ENCODE measurements at regions not wholly inside any gene's neighbourhood (a gene's known extent, or its start where the extent isn't known, plus 50 kb on each side); places are given as distances from the start of the nearest gene placed in this dataset.

- H3K36me3 ChIP-seq (replicated peaks in 1 of 2; ENCODE audit: control insufficient read depth in 1 of 2, insufficient read depth in 2 of 2, low read length in 2 of 2) = no peaks in the 10 kb centered on the region
- H3K27ac ChIP-seq (ENCODE audit: low read depth in 1 of 2, low read length in 2 of 2) = no peak overlapping the region
- Mint-ChIP-seq H3K36me3 (no peaks in the 10 kb centered on the region), H3K9me3 (peaks cover 0 to 2% (median 0%) of the 10 kb centered on the region in 7 donors), H3K27ac (no peak overlapping the region), H3K27me3 (ENCODE audit: low read depth in 3 of 3) (peaks cover 0 to 7% (median 2%) of the 10 kb centered on the region in 3 donors), H3K4me3 (no peak overlapping the region), H3K4me1 (no peaks in the 10 kb centered on the region)
- H3K4me3 ChIP-seq (replicated peaks in 1 of 3; ENCODE audit: low read depth in 2 of 3, low read length in 3 of 3) = no peak overlapping the region
- no peak for TF ChIP-seq CTCF (IDR thresholded peaks at IDR 0.05)
- no peak overlapping the region for H3K4me2 ChIP-seq (replicated peaks; ENCODE audit: extremely low read depth, low read length, poor library complexity, severe bottlenecking)
- no peak overlapping the region for H3K9ac ChIP-seq (ENCODE audit: insufficient read depth, low read length, poor library complexity, severe bottlenecking)
- H4K20me1 ChIP-seq (ENCODE audit: insufficient read depth, low read length) = no peaks in the 10 kb centered on the region
- H2AFZ ChIP-seq (ENCODE audit: insufficient read depth, low read depth, low read length, poor library complexity, severe bottlenecking) = no peak overlapping the region
- H3K79me2 ChIP-seq (ENCODE audit: insufficient read depth, low read length) = no peaks in the 10 kb centered on the region
- 70% methylated on average over 5 of the region's 6 CpGs for WGBS (ENCODE audit: insufficient coverage)
- no peaks in the 10 kb centered on the region for H3K4me1 ChIP-seq (ENCODE audit: control insufficient read depth in 1 of 2, insufficient read depth in 2 of 2, low read length in 2 of 2)
- no peak for DNase-seq
- H3K27me3 ChIP-seq (ENCODE audit: control insufficient read depth in 2 of 2, insufficient read depth in 2 of 2, low read length in 2 of 2) = no peaks in the 10 kb centered on the region
- H3K9me3 ChIP-seq (replicated peaks in 1 of 2; ENCODE audit: control insufficient read depth in 1 of 2, insufficient read depth in 1 of 2, low read length in 2 of 2) = no peaks in the 10 kb centered on the region
- intact Hi-C loops (cut with micrococcal nuclease) = no loop called here
Observed at GRCh38 chr6:168216117-168216516, 103.5 kb downstream of the DACT2 start.

- DNase-seq = no peak
- 85% methylated on average over 22 of the region's 23 CpGs for WGBS (ENCODE audit: insufficient coverage)
- H3K27me3 ChIP-seq (ENCODE audit: control insufficient read depth in 2 of 2, insufficient read depth in 2 of 2, low read length in 2 of 2) = no peaks in the 10 kb centered on the region
- no peak overlapping the region for H3K4me3 ChIP-seq (replicated peaks in 1 of 3; ENCODE audit: low read depth in 2 of 3, low read length in 3 of 3)
- H3K4me1 Mint-ChIP-seq = no peaks in the 10 kb centered on the region
- H3K36me3 ChIP-seq (replicated peaks in 1 of 2; ENCODE audit: control insufficient read depth in 1 of 2, insufficient read depth in 2 of 2, low read length in 2 of 2) = no peaks in the 10 kb centered on the region
- intact Hi-C loops (cut with micrococcal nuclease) = no loop called here
- no peaks in the 10 kb centered on the region for H3K36me3 Mint-ChIP-seq
- no peak overlapping the region for H3K9ac ChIP-seq (ENCODE audit: insufficient read depth, low read length, poor library complexity, severe bottlenecking)
- no peaks in the 10 kb centered on the region for H3K9me3 ChIP-seq (replicated peaks in 1 of 2; ENCODE audit: control insufficient read depth in 1 of 2, insufficient read depth in 1 of 2, low read length in 2 of 2)
- no peaks in the 10 kb centered on the region for H3K79me2 ChIP-seq (ENCODE audit: insufficient read depth, low read length)
- no peak overlapping the region for H2AFZ ChIP-seq (ENCODE audit: insufficient read depth, low read depth, low read length, poor library complexity, severe bottlenecking)
- TF ChIP-seq CTCF (IDR thresholded peaks at IDR 0.05) = no peak
- H3K27ac ChIP-seq (ENCODE audit: low read depth in 1 of 2, low read length in 2 of 2) = no peak overlapping the region
- H4K20me1 ChIP-seq (ENCODE audit: insufficient read depth, low read length) = no peaks in the 10 kb centered on the region
- peaks cover 0 to 7% (median 2%) of the 10 kb centered on the region in 3 donors for H3K27me3 Mint-ChIP-seq (ENCODE audit: low read depth in 3 of 3)
- no peak overlapping the region for H3K4me3 Mint-ChIP-seq
- H3K9me3 Mint-ChIP-seq = peaks cover 0 to 2% (median 0%) of the 10 kb centered on the region in 7 donors
- H3K27ac Mint-ChIP-seq = no peak overlapping the region
- H3K4me2 ChIP-seq (replicated peaks; ENCODE audit: extremely low read depth, low read length, poor library complexity, severe bottlenecking) = no peak overlapping the region
- H3K4me1 ChIP-seq (ENCODE audit: control insufficient read depth in 1 of 2, insufficient read depth in 2 of 2, low read length in 2 of 2) = no peaks in the 10 kb centered on the region
Observed at GRCh38 chr6:168215121-168215808, 104.3 kb downstream of the DACT2 start.

Measured in CD14-positive monocyte (primary cell).